CD4-positive, alpha-beta T cell (primary cell): ENCODE measurements at regions not wholly inside any gene's neighbourhood (a gene's known extent, or its start where the extent isn't known, plus 50 kb on each side); places are given as distances from the start of the nearest gene placed in this dataset.

ENCODE experiments used
- ATAC-seq: fragments of 200-7000 bp; cut with Tn5 transposase; one replicate; pipeline ENCODE4 v1.10.0; 2022; ENCODE audit warnings: mild to moderate bottlenecking; ENCODE audit not compliant: poor library complexity
- CTCF ChIA-PET: fragments of 350-600 bp; sonication (Branson Sonifier 250); formaldehyde crosslinking; loops from one replicate; lab custom pipeline; 2021; ENCODE audit warnings: antibody characterized with exemption, inconsistent platforms; lab: Charles Lee
- POLR2A ChIA-PET: fragments of 350-600 bp; sonication (Branson Sonifier 250); formaldehyde crosslinking; loops from one replicate; lab custom pipeline; 2021; ENCODE audit warnings: antibody characterized with exemption, inconsistent platforms; lab: Charles Lee
- DNase-seq, 14 experiments: peaks; one replicate each; pipeline ENCODE4 v3.0.0-alpha.2; 2013 to 2020; ENCODE audit warnings: mixed read lengths in 2 of 14
- H3K27ac ChIP-seq, 2 donors: one replicate each; pipeline versions ENCODE4 v1.5.1 to v1.7.0; 2013; ENCODE audit warnings: low read length in 2 of 2, low read depth in 1 of 2, mild to moderate bottlenecking in 1 of 2
- H3K27me3 ChIP-seq, 2 experiments: 1 replicate in 1 of 2; 2 replicates in 1 of 2; pipeline versions ENCODE4 v1.6.1 to v1.7.0; 2013; ENCODE audit warnings: low read length in 2 of 2, control low read depth in 1 of 2, mild to moderate bottlenecking in 1 of 2, moderate library complexity in 1 of 2; ENCODE audit not compliant: insufficient read depth in 2 of 2, control insufficient read depth in 1 of 2
- H3K36me3 ChIP-seq: one replicate; pipeline ENCODE4 v1.6.1; 2013; ENCODE audit warnings: low read length, control low read depth; ENCODE audit not compliant: insufficient read depth
- H3K4me1 ChIP-seq: one replicate; pipeline ENCODE4 v1.6.1; 2013; ENCODE audit warnings: low read length, control low read depth; ENCODE audit not compliant: insufficient read depth
- H3K4me3 ChIP-seq: one replicate; pipeline ENCODE4 v1.5.1; 2013; ENCODE audit warnings: mild to moderate bottlenecking, low read length, moderate library complexity
- H3K9me3 ChIP-seq, 2 experiments: 1 replicate in 1 of 2; 2 replicates in 1 of 2; pipeline versions ENCODE4 v1.6.1 to v1.7.0; 2013; ENCODE audit warnings: low read length in 2 of 2, mild to moderate bottlenecking in 2 of 2, control low read depth in 1 of 2, moderate library complexity in 1 of 2; ENCODE audit not compliant: control insufficient read depth in 1 of 2, insufficient read depth in 1 of 2
- H3K27ac Mint-ChIP-seq: one replicate; pipeline ENCODE4 v1.8.0; 2020; ENCODE audit warnings: mixed read lengths
- H3K27me3 Mint-ChIP-seq: one replicate; pipeline ENCODE4 v1.8.0; 2021; ENCODE audit warnings: mixed read lengths
- H3K36me3 Mint-ChIP-seq: one replicate; pipeline ENCODE4 v1.8.0; 2021; ENCODE audit warnings: low read depth, mixed read lengths
- H3K4me1 Mint-ChIP-seq: one replicate; pipeline ENCODE4 v1.8.0; 2021; ENCODE audit warnings: low read depth, mixed read lengths
- H3K4me3 Mint-ChIP-seq: one replicate; pipeline ENCODE4 v1.8.0; 2020; ENCODE audit warnings: mild to moderate bottlenecking, mixed read lengths
- H3K9me3 Mint-ChIP-seq: one replicate; pipeline ENCODE4 v1.8.0; 2020; ENCODE audit warnings: mixed read lengths
- intact Hi-C, 2 experiments: fragments of 100-400 bp; cut with DNase I in 1 of 2; cut with micrococcal nuclease in 1 of 2; formaldehyde crosslinking; loops; one replicate each; pipeline versions ENCODE4 v1.15.1 to v1.9.0; 2023 to 2025; cut with DNase I, micrococcal nuclease
- TF ChIP-seq, protein P1 (sequence below): fragments of 200-600 bp; IDR thresholded peaks from one replicate; pipeline ENCODE4 v1.8.0; 2022; ENCODE audit warnings: antibody characterized with exemption, mild to moderate bottlenecking

DNA sequence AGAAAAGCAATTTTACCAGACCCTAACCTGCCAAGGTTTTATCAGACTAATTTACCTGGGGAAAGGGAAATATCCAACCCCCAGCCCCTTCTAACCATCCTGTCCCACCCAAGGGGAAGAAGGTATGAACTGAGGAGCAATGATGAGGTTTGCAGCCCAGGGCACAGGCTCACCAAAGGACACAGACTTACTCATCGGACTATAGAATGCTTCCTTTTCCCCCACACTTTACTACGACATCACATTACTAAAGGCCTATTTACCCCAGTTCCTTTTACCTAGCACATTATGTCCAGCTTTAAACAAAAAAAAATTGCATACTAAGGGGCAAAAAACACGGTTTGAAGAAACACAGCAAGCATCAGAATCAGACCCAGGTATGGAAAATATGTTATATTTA, 94.1 kb upstream of the FST start:
- Histone ChIP-seq H3K9me3 (peaks cover 0 to 4% of the 10 kb centered on the region in 2 experiments), H3K4me3 (no peak overlapping the region), H3K36me3 (no peaks in the 10 kb centered on the region), H3K27ac (no peak overlapping the region), H3K27me3 (no peaks in the 10 kb centered on the region), H3K4me1 (no peaks in the 10 kb centered on the region)
- ChIA-PET CTCF (no interaction called here), POLR2A (no interaction called here)
- peaks cover 11% of the 10 kb centered on the region for H3K9me3 Mint-ChIP-seq
- TF ChIP-seq, protein P1, sequence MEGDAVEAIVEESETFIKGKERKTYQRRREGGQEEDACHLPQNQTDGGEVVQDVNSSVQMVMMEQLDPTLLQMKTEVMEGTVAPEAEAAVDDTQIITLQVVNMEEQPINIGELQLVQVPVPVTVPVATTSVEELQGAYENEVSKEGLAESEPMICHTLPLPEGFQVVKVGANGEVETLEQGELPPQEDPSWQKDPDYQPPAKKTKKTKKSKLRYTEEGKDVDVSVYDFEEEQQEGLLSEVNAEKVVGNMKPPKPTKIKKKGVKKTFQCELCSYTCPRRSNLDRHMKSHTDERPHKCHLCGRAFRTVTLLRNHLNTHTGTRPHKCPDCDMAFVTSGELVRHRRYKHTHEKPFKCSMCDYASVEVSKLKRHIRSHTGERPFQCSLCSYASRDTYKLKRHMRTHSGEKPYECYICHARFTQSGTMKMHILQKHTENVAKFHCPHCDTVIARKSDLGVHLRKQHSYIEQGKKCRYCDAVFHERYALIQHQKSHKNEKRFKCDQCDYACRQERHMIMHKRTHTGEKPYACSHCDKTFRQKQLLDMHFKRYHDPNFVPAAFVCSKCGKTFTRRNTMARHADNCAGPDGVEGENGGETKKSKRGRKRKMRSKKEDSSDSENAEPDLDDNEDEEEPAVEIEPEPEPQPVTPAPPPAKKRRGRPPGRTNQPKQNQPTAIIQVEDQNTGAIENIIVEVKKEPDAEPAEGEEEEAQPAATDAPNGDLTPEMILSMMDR, result no peak
- H3K27me3 Mint-ChIP-seq, result peaks cover 33% of the 10 kb centered on the region
- H3K36me3 Mint-ChIP-seq, result no peaks in the 10 kb centered on the region
- no peak overlapping the region for H3K27ac Mint-ChIP-seq
- ATAC-seq (no peak), DNase-seq (no peak)
- H3K4me1 Mint-ChIP-seq, result no peaks in the 10 kb centered on the region
- H3K4me3 Mint-ChIP-seq, result no peak overlapping the region
- intact Hi-C loops, result no loop called here

- CTCF ChIA-PET, result no interaction called here
- Mint-ChIP-seq H3K27ac (no peak overlapping the region), H3K4me1 (no peaks in the 10 kb centered on the region), H3K9me3 (peaks cover 11% of the 10 kb centered on the region), H3K4me3 (no peak overlapping the region), H3K27me3 (peaks cover 28% of the 10 kb centered on the region), H3K36me3 (no peaks in the 10 kb centered on the region)
- no peak for ATAC-seq
- POLR2A ChIA-PET, result no interaction called here
- Histone ChIP-seq H3K27ac (no peak overlapping the region), H3K36me3 (no peaks in the 10 kb centered on the region), H3K4me3 (no peak overlapping the region), H3K9me3 (no peaks in the 10 kb centered on the region), H3K4me1 (no peaks in the 10 kb centered on the region), H3K27me3 (no peaks in the 10 kb centered on the region)
- TF ChIP-seq, protein P1, result no peak
- DNase-seq, result no peak
- intact Hi-C loops, result no loop called here
Observed at GRCh38 chr5:53389093-53389492, 91.3 kb upstream of the FST start.

DNA sequence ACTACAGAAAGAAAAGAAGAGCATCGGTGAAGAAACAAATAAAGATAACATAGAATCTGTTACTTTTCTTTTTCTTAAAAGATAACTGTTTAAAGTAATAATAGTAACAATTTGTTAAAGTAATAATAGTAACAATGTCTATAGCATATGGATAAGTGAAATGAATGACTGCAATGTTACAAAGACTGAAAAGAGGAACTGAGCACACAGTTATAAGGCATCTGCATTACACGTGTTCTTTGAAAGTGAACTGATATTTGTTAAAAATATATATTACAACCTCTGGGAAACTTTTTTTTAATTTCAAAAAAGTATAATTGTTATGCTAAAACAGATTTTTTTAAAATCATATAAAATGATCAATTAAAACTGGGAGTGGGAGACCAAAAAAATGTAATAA, 88.4 kb upstream of the FST start:
- peaks cover 9% of the 10 kb centered on the region for H3K27me3 Mint-ChIP-seq
- DNase-seq (no peak), ATAC-seq (no peak)
- Histone ChIP-seq H3K27ac (no peak overlapping the region), H3K27me3 (no peaks in the 10 kb centered on the region), H3K36me3 (no peaks in the 10 kb centered on the region), H3K4me1 (no peaks in the 10 kb centered on the region), H3K9me3 (no peaks in the 10 kb centered on the region), H3K4me3 (no peak overlapping the region)
- H3K9me3 Mint-ChIP-seq, result peaks cover 11% of the 10 kb centered on the region
- H3K4me1 Mint-ChIP-seq, result no peaks in the 10 kb centered on the region
- ChIA-PET POLR2A (no interaction called here), CTCF (no interaction called here)
- no peaks in the 10 kb centered on the region for H3K36me3 Mint-ChIP-seq
- TF ChIP-seq, protein P1, result no peak
- intact Hi-C loops, result no loop called here
- H3K27ac Mint-ChIP-seq, result no peak overlapping the region
- H3K4me3 Mint-ChIP-seq, result no peak overlapping the region
